CD4-positive, alpha-beta T cell treated with Interleukin-1 beta for 1 hour (primary cell): ENCODE measurements at regions not wholly inside any gene's neighbourhood (a gene's known extent, or its start where the extent isn't known, plus 50 kb on each side); places are given as distances from the start of the nearest gene placed in this dataset.

ENCODE experiments used
- DNase-seq, 2 donors: peaks; one replicate each; pipeline ENCODE4 v3.0.0-alpha.2; 2020 to 2022

GRCh38 chr20:62581806-62582205 is 60.5 kb upstream of the SLCO4A1 start:
- DNase-seq: no peak

- no peak for DNase-seq
Measured at GRCh38 chr20:62583424-62583920, 58.8 kb upstream of the SLCO4A1 start.

GRCh38 chr20:62584671-62585460 is 57.4 kb upstream of the SLCO4A1 start:
- no peak for DNase-seq

- no peak for DNase-seq
Measured at GRCh38 chr20:62585461-62585970, 56.8 kb upstream of the SLCO4A1 start.

GRCh38 chr20:62586799-62587198 is 55.5 kb upstream of the SLCO4A1 start:
- no peak for DNase-seq

- peak in 1 of 2 donors; percentile 28 for DNase-seq
Measured at GRCh38 chr20:62587757-62588402, 54.4 kb upstream of the SLCO4A1 start.

- DNase-seq: no peak
Measured at GRCh38 chr20:62588458-62589149, 53.7 kb upstream of the SLCO4A1 start.

GRCh38 chr20:62589150-62589498 is 53.2 kb upstream of the SLCO4A1 start:
- no peak for DNase-seq

GRCh38 chr20:62589720-62590119 is 52.6 kb upstream of the SLCO4A1 start:
- no peak for DNase-seq

GRCh38 chr20:62590309-62591121 is 51.8 kb upstream of the SLCO4A1 start:
- DNase-seq: no peak

GRCh38 chr20:62591122-62591468 is 51.2 kb upstream of the SLCO4A1 start:
- no peak for DNase-seq

GRCh38 chr20:62591591-62591990 is 50.7 kb upstream of the SLCO4A1 start:
- DNase-seq: no peak
